ENCODE measurements at regions not wholly inside any gene's neighbourhood (a gene's known extent, or its start where the extent isn't known, plus 50 kb on each side); places are given as distances from the start of the nearest gene placed in this dataset.

GRCh38 chr5:62979472-62979871 lies 400.9 kb downstream of the LRRC70 start:
- no peaks in the 10 kb centered on the region for H4K20me1 ChIP-seq (ENCODE audit: insufficient read depth, low read length)
- no CpG with 5 or more reads among the region's 5 CpGs for WGBS, 2 experiments (ENCODE audit: extremely low coverage in 2 of 2, insufficient read length in 1 of 2)
- no peaks in the 10 kb centered on the region for H3K4me1 ChIP-seq (ENCODE audit: control insufficient read depth, insufficient read depth, low read length)
- peaks cover 14% of the 10 kb centered on the region; the same call in 1 of the 2 replicates for H3K9me3 ChIP-seq (ENCODE audit: control insufficient read depth, insufficient read depth, low read length)
- no peak overlapping the region for H2BK15ac ChIP-seq (ENCODE audit: low read depth, low read length)
- in situ Hi-C loops (cut with MboI; ENCODE audit: low sequenced_read_pairs) (no loop called here), dilution Hi-C loops (cut with HindIII; ENCODE audit: low sequenced_read_pairs, unreplicated experiment) (no loop called here), intact Hi-C loops (cut with micrococcal nuclease) (no loop called here)
- TF ChIP-seq POLR2A (IDR thresholded peaks at IDR 0.05; ENCODE audit: low read depth, low read length) (no peak), RAD21 (IDR thresholded peaks at IDR 0.05; ENCODE audit: low read length) (no peak), MXI1 (IDR thresholded peaks at IDR 0.05; ENCODE audit: borderline replicate concordance, low read depth, low read length) (no peak), MAFK (IDR thresholded peaks at IDR 0.05; ENCODE audit: low read depth, low read length) (no peak; the same call in 1 of the 2 replicates), SMC3 (IDR thresholded peaks at IDR 0.05; ENCODE audit: low read depth, low read length) (no peak), USF2 (IDR thresholded peaks at IDR 0.05; ENCODE audit: low read depth, low read length) (no peak), RFX5 (IDR thresholded peaks at IDR 0.05; ENCODE audit: low read depth, low read length) (no peak), FOS (IDR thresholded peaks at IDR 0.05; ENCODE audit: low read depth, low read length) (no peak)
- H3K27me3 ChIP-seq (ENCODE audit: control insufficient read depth, insufficient read depth, low read length), result no peaks in the 10 kb centered on the region
- no peaks in the 10 kb centered on the region for H3K36me3 ChIP-seq (ENCODE audit: control insufficient read depth, insufficient read depth, low read length)
- no peak overlapping the region for H2AK9ac ChIP-seq (replicated peaks; ENCODE audit: low read depth, low read length, poor library complexity)
- H2AK5ac ChIP-seq (ENCODE audit: low read depth, low read length), result no peak overlapping the region
- ChIA-PET CTCF (no interaction called here), POLR2A (ENCODE audit: unreplicated experiment) (no interaction called here)
- H2BK120ac ChIP-seq (ENCODE audit: low read depth, low read length), result no peak overlapping the region
- H4K8ac ChIP-seq (ENCODE audit: low read depth in 2 of 2, low read length in 2 of 2), result no peak overlapping the region
- H4K5ac ChIP-seq (ENCODE audit: low read depth, low read length), result no peak overlapping the region
- H3K18ac ChIP-seq (ENCODE audit: low read depth, low read length), result no peak overlapping the region
- H3K4me2 ChIP-seq (ENCODE audit: low read depth, low read length), result no peak overlapping the region
- ATAC-seq (ENCODE audit: low read depth) (no peak), DNase-seq (no peak)
- no peak overlapping the region for H3K14ac ChIP-seq (replicated peaks; ENCODE audit: low read depth, low read length)
- no peaks in the 10 kb centered on the region for H3K9me1 ChIP-seq (ENCODE audit: insufficient read depth, low read length)
- no peak overlapping the region for H3K4me3 ChIP-seq (ENCODE audit: insufficient read depth, low read depth, low read length)
- BruUV-seq (replicated peaks), result no TSS peak
- H4K91ac ChIP-seq (ENCODE audit: insufficient read depth, low read depth, low read length), result no peak overlapping the region
- H3K56ac ChIP-seq (ENCODE audit: extremely low read depth, insufficient read depth, low read length), result no peak overlapping the region
- H3K4ac ChIP-seq (ENCODE audit: low read depth, low read length), result no peak overlapping the region
- H3K79me1 ChIP-seq (ENCODE audit: low read depth in 1 of 2, low read length in 2 of 2), result no peaks in the 10 kb centered on the region
- no peak overlapping the region for H3K27ac ChIP-seq (ENCODE audit: insufficient read depth, low read length)
- no peak overlapping the region for H3K23ac ChIP-seq (ENCODE audit: low read depth, low read length)
- no peak overlapping the region for H2BK20ac ChIP-seq (ENCODE audit: low read depth, low read length)
- H2AFZ ChIP-seq (replicated peaks; ENCODE audit: low read length, poor library complexity), result no peak overlapping the region
- H2BK5ac ChIP-seq (ENCODE audit: low read depth, low read length, poor library complexity, severe bottlenecking), result no peak overlapping the region
- H3K9ac ChIP-seq (ENCODE audit: low read depth, low read length), result no peak overlapping the region

All from IMR-90 (cell line).